ENCODE measurements at regions not wholly inside any gene's neighbourhood (a gene's known extent, or its start where the extent isn't known, plus 50 kb on each side); places are given as distances from the start of the nearest gene placed in this dataset.

DNA sequence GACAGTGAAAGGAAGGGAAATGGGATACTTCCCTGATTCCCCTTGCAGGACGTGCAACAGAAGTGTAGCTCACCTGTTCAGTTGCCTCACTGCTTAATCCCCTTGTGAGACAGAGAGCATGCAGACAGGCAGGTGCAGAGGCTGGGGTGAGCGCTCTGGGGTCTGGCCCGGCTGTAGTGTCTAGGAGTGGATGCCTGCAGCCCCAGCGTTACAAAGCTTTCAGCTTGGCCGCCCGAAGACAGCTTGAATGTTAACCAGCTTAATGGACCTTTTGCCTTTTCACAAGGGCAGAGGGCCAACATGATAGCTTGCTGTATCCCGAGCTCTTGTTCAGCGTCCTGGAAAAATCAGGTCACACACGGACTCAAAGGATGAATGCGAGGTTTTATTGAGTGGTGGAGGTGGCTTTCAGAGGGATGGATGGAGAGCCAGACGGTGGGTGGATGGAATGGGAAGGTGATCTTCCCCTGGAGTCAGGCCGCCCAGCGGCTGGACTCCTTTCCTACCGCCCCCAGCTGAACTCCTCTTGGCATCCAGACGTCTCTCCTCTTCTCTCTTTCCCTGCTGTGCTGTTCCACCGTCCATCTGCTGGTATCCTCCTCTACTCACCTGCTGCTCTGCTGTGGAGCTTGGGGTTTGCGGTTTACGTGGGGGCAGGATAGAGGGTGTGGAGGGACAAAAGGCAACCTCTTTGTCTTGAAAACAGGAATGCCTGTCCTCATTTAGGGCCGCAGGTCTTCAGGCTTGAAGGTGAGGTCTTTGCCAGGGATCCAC lies 86.2 kb upstream of the RESF1 start:
- no peak overlapping the region for H3K4me3 ChIP-seq (ENCODE audit: low read length)
- no peak overlapping the region for H3K9ac ChIP-seq (ENCODE audit: extremely low read depth, low read length, poor library complexity, severe bottlenecking)
- Mint-ChIP-seq H3K27me3 (ENCODE audit: insufficient read depth) (no peaks in the 10 kb centered on the region), H3K9me3 (peaks cover 51% of the 10 kb centered on the region), H3K4me1 (peaks cover 43% of the 10 kb centered on the region), H3K27ac (no peak overlapping the region), H3K36me3 (ENCODE audit: low read depth) (peaks cover 17% of the 10 kb centered on the region), H3K4me3 (no peak overlapping the region)
- H3K36me3 ChIP-seq (ENCODE audit: control insufficient read depth, insufficient read depth, low read length), result no peaks in the 10 kb centered on the region
- peaks cover 11% of the 10 kb centered on the region for H3K4me1 ChIP-seq (ENCODE audit: control insufficient read depth, insufficient read depth, low read length)
- no peaks in the 10 kb centered on the region for H3K27me3 ChIP-seq (ENCODE audit: control insufficient read depth, insufficient read depth, low read length, poor library complexity, severe bottlenecking)
- TF ChIP-seq, protein P1, sequence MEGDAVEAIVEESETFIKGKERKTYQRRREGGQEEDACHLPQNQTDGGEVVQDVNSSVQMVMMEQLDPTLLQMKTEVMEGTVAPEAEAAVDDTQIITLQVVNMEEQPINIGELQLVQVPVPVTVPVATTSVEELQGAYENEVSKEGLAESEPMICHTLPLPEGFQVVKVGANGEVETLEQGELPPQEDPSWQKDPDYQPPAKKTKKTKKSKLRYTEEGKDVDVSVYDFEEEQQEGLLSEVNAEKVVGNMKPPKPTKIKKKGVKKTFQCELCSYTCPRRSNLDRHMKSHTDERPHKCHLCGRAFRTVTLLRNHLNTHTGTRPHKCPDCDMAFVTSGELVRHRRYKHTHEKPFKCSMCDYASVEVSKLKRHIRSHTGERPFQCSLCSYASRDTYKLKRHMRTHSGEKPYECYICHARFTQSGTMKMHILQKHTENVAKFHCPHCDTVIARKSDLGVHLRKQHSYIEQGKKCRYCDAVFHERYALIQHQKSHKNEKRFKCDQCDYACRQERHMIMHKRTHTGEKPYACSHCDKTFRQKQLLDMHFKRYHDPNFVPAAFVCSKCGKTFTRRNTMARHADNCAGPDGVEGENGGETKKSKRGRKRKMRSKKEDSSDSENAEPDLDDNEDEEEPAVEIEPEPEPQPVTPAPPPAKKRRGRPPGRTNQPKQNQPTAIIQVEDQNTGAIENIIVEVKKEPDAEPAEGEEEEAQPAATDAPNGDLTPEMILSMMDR (conservative IDR thresholded peaks at IDR 0.05), result no peak
- WGBS, 2 experiments (ENCODE audit: insufficient coverage in 1 of 2, insufficient read length in 1 of 2), result 85 to 98% methylated on average over 11 to 19 of the region's 19 CpGs
- DNase-seq, result no peak
- no peak overlapping the region for H3K27ac ChIP-seq (ENCODE audit: low read depth, low read length)
- peaks cover 26% of the 10 kb centered on the region for H3K9me3 ChIP-seq (ENCODE audit: control insufficient read depth, low read length)

DNA sequence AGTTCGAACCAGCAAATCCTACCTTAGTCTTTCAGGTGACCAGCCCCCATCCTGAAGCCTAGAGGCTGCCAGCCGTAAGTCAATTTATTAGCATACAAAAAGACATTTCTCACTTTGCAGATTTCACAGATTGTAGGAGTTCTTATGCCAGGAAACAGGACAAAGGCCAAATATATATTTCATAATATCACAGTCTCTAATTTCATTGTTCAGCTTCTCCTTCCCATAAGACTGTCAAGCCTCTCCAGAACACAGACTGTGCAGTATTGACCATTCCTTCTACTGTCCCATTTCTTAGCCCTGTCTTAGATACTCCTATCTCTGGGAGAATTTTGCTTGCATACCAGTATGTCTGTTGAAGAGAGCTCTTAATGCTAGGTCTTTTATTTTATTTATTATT lies 89.2 kb upstream of the RESF1 start:
- peaks cover 22% of the 10 kb centered on the region for H3K4me1 Mint-ChIP-seq
- H3K4me1 ChIP-seq (ENCODE audit: control insufficient read depth, insufficient read depth, low read length), result no peaks in the 10 kb centered on the region
- TF ChIP-seq, protein P1 (conservative IDR thresholded peaks at IDR 0.05), result no peak
- H3K4me3 ChIP-seq (ENCODE audit: low read length), result no peak overlapping the region
- DNase-seq, result no peak
- H3K36me3 ChIP-seq (ENCODE audit: control insufficient read depth, insufficient read depth, low read length), result no peaks in the 10 kb centered on the region
- WGBS, 2 experiments (ENCODE audit: insufficient coverage in 1 of 2, insufficient read length in 1 of 2), result 83 to 100% methylated on average over 1 to 2 of the region's 2 CpGs
- H3K27me3 Mint-ChIP-seq (ENCODE audit: insufficient read depth), result no peaks in the 10 kb centered on the region
- H3K27me3 ChIP-seq (ENCODE audit: control insufficient read depth, insufficient read depth, low read length, poor library complexity, severe bottlenecking), result no peaks in the 10 kb centered on the region
- no peak overlapping the region for H3K27ac Mint-ChIP-seq
- no peak overlapping the region for H3K27ac ChIP-seq (ENCODE audit: low read depth, low read length)
- H3K36me3 Mint-ChIP-seq (ENCODE audit: low read depth), result peaks cover 19% of the 10 kb centered on the region
- peaks cover 31% of the 10 kb centered on the region for H3K9me3 ChIP-seq (ENCODE audit: control insufficient read depth, low read length)
- H3K4me3 Mint-ChIP-seq, result no peak overlapping the region
- peaks cover 58% of the 10 kb centered on the region for H3K9me3 Mint-ChIP-seq
- H3K9ac ChIP-seq (ENCODE audit: extremely low read depth, low read length, poor library complexity, severe bottlenecking), result no peak overlapping the region

GRCh38 chr12:31868965-31869364 lies 90.2 kb upstream of the RESF1 start:
- Histone ChIP-seq H3K4me3 (ENCODE audit: low read length) (no peak overlapping the region), H3K9ac (ENCODE audit: extremely low read depth, low read length, poor library complexity, severe bottlenecking) (no peak overlapping the region), H3K27me3 (ENCODE audit: control insufficient read depth, insufficient read depth, low read length, poor library complexity, severe bottlenecking) (no peaks in the 10 kb centered on the region), H3K36me3 (ENCODE audit: control insufficient read depth, insufficient read depth, low read length) (no peaks in the 10 kb centered on the region), H3K9me3 (ENCODE audit: control insufficient read depth, low read length) (peaks cover 31% of the 10 kb centered on the region), H3K4me1 (ENCODE audit: control insufficient read depth, insufficient read depth, low read length) (no peaks in the 10 kb centered on the region), H3K27ac (ENCODE audit: low read depth, low read length) (no peak overlapping the region)
- no peak overlapping the region for H3K27ac Mint-ChIP-seq
- DNase-seq, result no peak
- TF ChIP-seq, protein P1 (conservative IDR thresholded peaks at IDR 0.05), result no peak
- H3K36me3 Mint-ChIP-seq (ENCODE audit: low read depth), result peaks cover 19% of the 10 kb centered on the region
- H3K27me3 Mint-ChIP-seq (ENCODE audit: insufficient read depth), result no peaks in the 10 kb centered on the region
- H3K4me1 Mint-ChIP-seq, result peaks cover 14% of the 10 kb centered on the region
- 89% methylated on average over 2 of the region's 2 CpGs; no CpG with 5 or more reads in 1 of the 2 experiments for WGBS, 2 experiments (ENCODE audit: insufficient coverage in 1 of 2, insufficient read length in 1 of 2)
- H3K4me3 Mint-ChIP-seq, result no peak overlapping the region
- H3K9me3 Mint-ChIP-seq, result peaks cover 56% of the 10 kb centered on the region
